Glomerular endothelial cell (primary cell): ENCODE measurements at regions not wholly inside any gene's neighbourhood (a gene's known extent, or its start where the extent isn't known, plus 50 kb on each side); places are given as distances from the start of the nearest gene placed in this dataset.

Experiments
- DNase-seq: peaks from one replicate; pipeline ENCODE4 v3.0.0-alpha.2; 2011; ENCODE audit warnings: low read depth, low spot score; ENCODE audit errors: extremely low read depth

- DNase-seq = no peak
Observed at GRCh38 chr20:50311308-50312001, 120.8 kb downstream of the CEBPB start.

DNA sequence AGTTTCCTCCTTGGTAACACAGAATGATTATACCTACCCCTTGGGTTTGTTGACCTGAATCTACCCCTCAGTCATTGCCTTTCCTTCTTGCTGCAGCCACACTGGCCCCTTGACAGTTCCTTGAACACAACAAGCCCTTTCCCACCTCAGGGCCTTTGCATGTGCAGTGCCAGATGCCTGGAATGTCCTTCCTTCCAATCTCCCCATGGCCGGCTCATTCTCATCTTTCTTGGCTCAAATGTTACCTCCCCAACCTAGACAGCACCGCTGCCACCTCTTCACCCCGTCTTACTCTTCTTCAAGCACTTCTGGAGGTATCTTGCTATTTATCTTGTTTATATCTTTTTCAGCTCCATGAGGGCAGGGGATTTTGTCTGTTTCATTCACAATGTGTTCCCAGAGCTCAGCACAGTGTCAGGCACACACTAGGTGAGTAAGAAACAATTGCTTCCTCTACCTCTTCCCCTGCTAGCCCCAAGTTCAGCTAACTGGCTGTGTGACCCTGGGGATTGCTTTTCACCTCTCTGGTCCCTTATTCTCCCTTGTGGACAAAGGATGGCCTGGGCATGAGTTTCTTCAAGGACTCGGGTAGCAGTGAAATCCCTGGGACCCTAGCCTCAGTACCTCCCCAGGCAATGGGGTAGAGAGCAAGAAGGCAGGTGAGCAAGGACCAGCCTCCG, 121.5 kb downstream of the CEBPB start:
- no peak for DNase-seq

- DNase-seq = no peak
Observed at GRCh38 chr20:50312682-50313521, 122.3 kb downstream of the CEBPB start.

DNA sequence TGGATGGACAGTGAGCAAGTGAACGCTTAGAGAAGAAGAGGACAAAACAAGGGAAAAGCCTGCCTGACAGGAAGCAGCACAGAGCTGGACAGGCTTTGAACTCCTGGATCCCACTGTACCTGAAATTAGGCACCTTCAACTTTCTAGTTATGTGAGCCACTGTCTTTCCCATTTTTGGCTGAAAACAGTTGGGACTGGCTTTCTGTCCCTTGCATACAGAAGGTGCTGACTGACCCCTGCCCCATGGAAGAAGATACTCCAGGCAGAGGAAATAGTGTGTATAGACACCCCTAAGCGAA, 122.8 kb downstream of the CEBPB start:
- no peak for DNase-seq

- DNase-seq = no peak
Observed at GRCh38 chr20:50313827-50314677, 123.4 kb downstream of the CEBPB start.

- DNase-seq = no peak
Observed at GRCh38 chr20:50314678-50315335, 124.2 kb downstream of the CEBPB start.

DNA sequence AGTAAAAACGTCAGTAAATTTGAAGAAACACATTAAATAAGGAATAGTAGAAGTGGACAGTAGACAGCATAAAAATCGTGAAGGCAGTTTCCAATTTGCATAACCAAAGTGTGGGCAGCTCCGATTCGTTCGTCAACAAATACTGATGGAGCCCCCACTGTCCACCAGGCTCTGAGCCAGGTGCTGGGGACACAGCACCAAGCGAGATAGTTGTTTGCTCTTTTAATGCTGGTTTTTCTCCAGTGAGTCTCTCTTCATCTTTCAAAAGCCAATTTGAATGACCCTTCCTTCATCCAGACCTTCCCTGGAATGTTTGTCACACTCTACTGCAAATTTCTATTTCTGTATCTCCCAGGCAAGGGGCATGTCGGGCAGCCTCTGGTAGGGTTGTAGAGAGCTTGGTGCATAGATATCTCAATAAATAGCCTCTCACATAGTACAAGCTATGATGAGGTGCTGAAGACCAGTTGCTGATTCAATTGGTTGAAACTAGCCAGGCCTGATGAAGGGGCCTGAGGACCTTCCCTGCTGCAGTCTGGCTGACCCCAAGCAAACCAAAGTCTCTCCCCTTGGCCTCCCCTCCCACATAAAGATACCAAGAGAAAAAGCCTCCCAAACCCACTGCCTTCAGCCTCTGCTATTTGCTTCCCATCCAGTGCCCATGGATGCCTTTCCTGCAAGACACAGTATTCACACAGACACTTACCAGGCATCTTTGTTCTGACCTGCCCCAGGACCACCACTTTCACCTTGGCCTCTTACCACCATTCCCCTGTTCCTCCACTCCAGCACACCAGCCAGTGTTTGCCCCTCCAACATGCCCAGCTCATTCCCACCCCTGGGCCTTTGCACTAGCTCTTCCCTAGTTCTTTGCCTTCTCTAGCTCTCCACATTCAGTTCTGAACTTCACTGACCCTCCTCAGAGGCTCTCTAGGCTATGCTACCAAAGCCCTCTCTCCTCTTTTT, 125.2 kb downstream of the CEBPB start:
- no peak for DNase-seq

- no peak for DNase-seq
Observed at GRCh38 chr20:50317116-50317515, 126.5 kb downstream of the CEBPB start.

DNA sequence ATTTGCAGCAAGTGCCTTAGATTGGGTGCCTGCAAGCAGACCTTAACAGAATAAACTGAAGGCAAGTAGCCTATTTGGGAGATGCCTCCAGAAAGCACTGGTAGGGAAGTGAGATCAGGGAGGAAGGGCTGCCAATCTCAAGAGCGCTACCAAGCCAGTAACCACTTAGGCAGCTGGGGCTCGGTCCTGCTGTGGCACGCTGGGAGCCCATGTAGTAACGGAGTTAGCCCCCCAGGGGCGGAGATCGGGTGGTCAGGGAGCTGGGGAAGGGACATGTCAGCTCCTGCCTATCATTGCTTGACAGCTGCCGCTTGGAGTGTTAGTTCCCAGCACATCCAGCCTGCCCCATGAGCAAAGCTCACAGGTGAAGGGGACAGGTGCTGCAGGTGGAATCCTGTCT, 127.0 kb downstream of the CEBPB start:
- DNase-seq = no peak

DNA sequence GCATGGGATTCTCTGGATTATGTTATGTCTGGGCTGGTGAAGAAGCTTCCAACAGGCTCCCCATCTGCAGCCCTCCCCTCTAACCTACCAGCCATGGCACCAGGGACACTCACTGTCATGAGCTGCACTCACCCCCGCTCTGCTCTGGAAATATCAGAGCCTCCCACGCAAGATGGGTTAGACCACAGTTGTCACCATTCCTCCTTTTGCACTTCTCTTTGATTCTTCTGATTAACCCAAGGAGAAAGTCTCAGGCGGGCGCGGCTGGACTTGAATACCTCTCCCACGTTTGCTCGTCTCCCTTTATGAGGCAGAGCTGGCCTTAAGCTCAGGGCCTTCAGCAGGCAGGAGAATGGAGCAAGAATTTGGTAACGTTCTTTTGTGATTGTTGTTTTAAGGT, 128.1 kb downstream of the CEBPB start:
- DNase-seq = no peak

GRCh38 chr20:50320005-50320900, 129.6 kb downstream of the CEBPB start:
- DNase-seq = no peak

GRCh38 chr20:50320901-50321796, 130.5 kb downstream of the CEBPB start:
- DNase-seq = no peak

DNA sequence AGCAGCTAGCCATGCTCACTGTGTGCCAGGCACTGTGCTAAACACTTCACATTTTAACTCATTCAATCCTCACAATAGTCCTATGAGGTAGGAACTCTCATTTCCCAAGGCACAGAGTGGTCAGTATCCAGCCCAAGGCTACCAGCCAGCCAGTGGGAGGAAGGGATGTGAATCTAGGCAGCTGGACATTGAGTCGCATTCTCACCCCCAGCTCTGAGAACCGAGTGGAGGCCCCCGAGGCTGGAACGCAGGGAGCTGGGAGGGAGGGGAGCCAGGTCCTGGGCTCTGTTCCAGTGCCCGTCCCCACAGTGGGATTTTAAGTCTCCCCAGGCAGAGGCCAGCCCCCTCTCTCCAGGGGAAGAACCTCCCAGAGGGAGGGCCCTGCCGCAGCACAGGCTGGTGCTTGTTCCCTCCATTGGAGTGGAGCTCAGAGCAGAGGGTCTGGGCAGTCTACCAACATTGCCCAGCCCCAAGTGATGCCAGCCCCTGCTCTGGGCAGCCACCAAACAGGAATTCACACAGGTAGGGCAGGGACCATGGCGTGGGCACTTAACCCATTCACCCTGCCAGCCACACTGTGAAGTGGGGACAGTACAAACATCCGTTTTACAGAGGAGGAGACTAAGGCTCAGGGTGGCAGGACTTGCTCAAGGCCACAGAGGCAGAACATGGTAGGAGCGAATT, 131.3 kb downstream of the CEBPB start:
- no peak for DNase-seq

GRCh38 chr20:50322703-50323131, 132.1 kb downstream of the CEBPB start:
- DNase-seq = no peak

DNA sequence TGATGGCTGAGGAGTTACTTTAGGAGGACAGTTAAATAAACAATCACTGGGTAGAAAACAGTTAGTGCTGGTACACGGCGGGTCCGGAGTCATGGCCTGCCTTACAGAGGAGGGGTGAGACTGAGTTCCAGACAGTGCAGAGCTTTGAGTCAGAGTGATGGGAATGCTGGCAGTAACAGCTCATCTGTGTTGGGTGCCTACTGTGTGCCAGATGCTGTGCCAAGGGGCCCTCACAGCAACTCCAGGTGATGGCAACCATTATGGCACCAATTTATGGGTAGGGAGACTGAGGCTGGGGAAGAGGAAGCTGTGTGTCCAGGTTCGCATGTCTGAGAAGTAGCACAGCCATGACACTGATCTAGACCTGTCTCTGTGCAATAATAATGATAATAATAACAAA, 132.6 kb downstream of the CEBPB start:
- no peak for DNase-seq
